ENCODE measurements at regions not wholly inside any gene's neighbourhood (a gene's known extent, or its start where the extent isn't known, plus 50 kb on each side); places are given as distances from the start of the nearest gene placed in this dataset.

DNA sequence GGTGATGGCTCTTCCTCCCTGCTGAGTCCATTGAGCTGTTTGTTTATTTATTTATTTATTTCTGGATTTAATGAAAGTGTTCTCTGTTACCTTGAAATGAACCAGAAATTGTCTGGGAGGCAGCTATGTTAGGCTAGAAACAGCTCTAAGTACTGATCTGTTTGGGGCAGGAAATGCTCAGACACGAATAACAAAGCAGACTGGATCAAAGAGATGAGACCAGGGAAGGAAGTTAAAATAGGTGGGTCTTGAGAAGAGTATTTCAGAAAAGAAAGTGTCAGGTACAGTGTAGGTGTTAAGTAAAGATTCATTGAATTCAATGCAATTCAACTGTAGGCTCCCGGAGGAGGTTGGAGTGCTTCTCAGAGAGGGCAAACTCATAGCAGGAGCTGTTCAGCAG is 173.3 kb downstream of the IL20RB start (continued):
- no peak for TF ChIP-seq PHF8 (CRISPR knock-in tag; IDR thresholded peaks at IDR 0.05)
- no peak for TF ChIP-seq JUNB (CRISPR knock-in tag; IDR thresholded peaks at IDR 0.05; ENCODE audit: borderline replicate concordance)
- TF ChIP-seq MTF2 (CRISPR knock-in tag; IDR thresholded peaks at IDR 0.05; ENCODE audit: borderline replicate concordance), result no peak
- TF ChIP-seq KDM6A (CRISPR knock-in tag; IDR thresholded peaks at IDR 0.05; ENCODE audit: low read depth), result no peak
- no peak for TF ChIP-seq PLRG1 (conservative IDR thresholded peaks at IDR 0.05)
- TF ChIP-seq, protein P1, sequence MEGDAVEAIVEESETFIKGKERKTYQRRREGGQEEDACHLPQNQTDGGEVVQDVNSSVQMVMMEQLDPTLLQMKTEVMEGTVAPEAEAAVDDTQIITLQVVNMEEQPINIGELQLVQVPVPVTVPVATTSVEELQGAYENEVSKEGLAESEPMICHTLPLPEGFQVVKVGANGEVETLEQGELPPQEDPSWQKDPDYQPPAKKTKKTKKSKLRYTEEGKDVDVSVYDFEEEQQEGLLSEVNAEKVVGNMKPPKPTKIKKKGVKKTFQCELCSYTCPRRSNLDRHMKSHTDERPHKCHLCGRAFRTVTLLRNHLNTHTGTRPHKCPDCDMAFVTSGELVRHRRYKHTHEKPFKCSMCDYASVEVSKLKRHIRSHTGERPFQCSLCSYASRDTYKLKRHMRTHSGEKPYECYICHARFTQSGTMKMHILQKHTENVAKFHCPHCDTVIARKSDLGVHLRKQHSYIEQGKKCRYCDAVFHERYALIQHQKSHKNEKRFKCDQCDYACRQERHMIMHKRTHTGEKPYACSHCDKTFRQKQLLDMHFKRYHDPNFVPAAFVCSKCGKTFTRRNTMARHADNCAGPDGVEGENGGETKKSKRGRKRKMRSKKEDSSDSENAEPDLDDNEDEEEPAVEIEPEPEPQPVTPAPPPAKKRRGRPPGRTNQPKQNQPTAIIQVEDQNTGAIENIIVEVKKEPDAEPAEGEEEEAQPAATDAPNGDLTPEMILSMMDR (CRISPR knock-in tag; IDR thresholded peaks at IDR 0.05), result no peak

DNA sequence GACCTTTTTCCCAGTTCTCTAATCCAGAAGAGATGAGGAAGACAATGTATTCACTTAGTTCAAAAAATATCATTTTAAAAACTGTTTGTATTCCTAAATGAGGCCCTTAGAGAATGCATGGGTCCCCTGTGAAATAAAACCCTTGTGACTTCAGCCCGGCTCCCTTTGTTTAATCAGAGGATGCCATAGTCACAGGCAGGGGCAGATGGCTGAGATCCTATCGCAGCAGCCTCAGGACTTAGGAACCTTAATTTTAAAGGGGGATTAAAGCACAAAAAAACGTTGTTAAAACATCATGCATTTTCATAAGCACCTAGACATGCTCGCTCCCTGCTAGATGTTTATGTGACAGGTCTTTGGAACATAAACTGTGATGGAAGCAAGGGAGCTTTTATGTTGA is 176.6 kb downstream of the IL20RB start:
- CTCF ChIA-PET (ENCODE audit: low intra/inter-chr PET ratio, low total read pairs), result no interaction called here

More for the DNA sequence above, 176.6 kb downstream of the IL20RB start:
- no peaks in the 10 kb centered on the region for H3K4me1 ChIP-seq (ENCODE audit: insufficient read depth, low read length)
- in situ Hi-C loops (cut with HindIII; ENCODE audit: extremely low pct_ligation_motif_present, low pct_unique_long_range_greater_than_20kb), result no loop called here
- H3K9ac ChIP-seq (ENCODE audit: insufficient read depth, low read depth, low read length), result no peak overlapping the region
- DNase-seq (ENCODE audit: low spot score), result no peak
- TF ChIP-seq EZH2 (conservative IDR thresholded peaks at IDR 0.05; ENCODE audit: low read depth, low read length) (no peak), NFATC3 (CRISPR knock-in tag; IDR thresholded peaks at IDR 0.05) (no peak), KDM4B (CRISPR knock-in tag; IDR thresholded peaks at IDR 0.05) (no peak), CENPT (CRISPR knock-in tag; IDR thresholded peaks at IDR 0.05; ENCODE audit: low read depth) (no peak), SATB2 (CRISPR knock-in tag; IDR thresholded peaks at IDR 0.05) (no peak), TBP (CRISPR knock-in tag; IDR thresholded peaks at IDR 0.05) (no peak), NFE2 (CRISPR knock-in tag; IDR thresholded peaks at IDR 0.05) (no peak)
- BruUV-seq (replicated peaks), result no TSS peak
- no peaks in the 10 kb centered on the region for H4K20me1 ChIP-seq (ENCODE audit: insufficient read depth, low read length)
- ATAC-seq, result no peak
- intact Hi-C loops (cut with micrococcal nuclease; ENCODE audit: unreplicated experiment), result no loop called here
- no peak overlapping the region for H3K4me3 ChIP-seq (replicated peaks in 1 of 3; ENCODE audit: insufficient read depth in 1 of 3, low read depth in 2 of 3, low read length in 3 of 3)
- no peaks in the 10 kb centered on the region for H3K36me3 ChIP-seq (replicated peaks in 1 of 2; ENCODE audit: control insufficient read depth in 1 of 2, insufficient read depth in 2 of 2, low read length in 2 of 2)
- peaks cover 0 to 19% of the 10 kb centered on the region in 2 experiments; a peak in 2 of 5 replicates for H3K27me3 ChIP-seq (ENCODE audit: control insufficient read depth in 1 of 2, insufficient read depth in 2 of 2, low read length in 2 of 2)
- no peak overlapping the region for H3K27ac ChIP-seq (ENCODE audit: extremely low read length, insufficient read depth, low read length)
- no peak for FAIRE-seq
- POLR2A ChIA-PET, result no interaction called here
- no peak overlapping the region for H2AFZ ChIP-seq (ENCODE audit: low read length)
- no peaks in the 10 kb centered on the region for H3K79me2 ChIP-seq (ENCODE audit: insufficient read depth, low read length)
- H3K4me2 ChIP-seq (ENCODE audit: low read depth, low read length), result no peak overlapping the region
- WGBS (ENCODE audit: low lambda C conversion rate), result 22% methylated on average over 4 of the region's 4 CpGs
- no peaks in the 10 kb centered on the region for H3K9me3 ChIP-seq (ENCODE audit: low read length)

Data from HepG2 (cell line).